T follicular helper cell (primary cell): ENCODE measurements at regions not wholly inside any gene's neighbourhood (a gene's known extent, or its start where the extent isn't known, plus 50 kb on each side); places are given as distances from the start of the nearest gene placed in this dataset.
"Not testable (repeated sequence)": the region's sequence is repeated elsewhere in the genome, so short reads cannot be mapped to it uniquely, and the experiment has no call there.

Experiments used
- DNase-seq: peaks from one replicate; pipeline ENCODE4 v3.0.0-alpha.2; 2020; ENCODE audit warnings: low read depth

DNA sequence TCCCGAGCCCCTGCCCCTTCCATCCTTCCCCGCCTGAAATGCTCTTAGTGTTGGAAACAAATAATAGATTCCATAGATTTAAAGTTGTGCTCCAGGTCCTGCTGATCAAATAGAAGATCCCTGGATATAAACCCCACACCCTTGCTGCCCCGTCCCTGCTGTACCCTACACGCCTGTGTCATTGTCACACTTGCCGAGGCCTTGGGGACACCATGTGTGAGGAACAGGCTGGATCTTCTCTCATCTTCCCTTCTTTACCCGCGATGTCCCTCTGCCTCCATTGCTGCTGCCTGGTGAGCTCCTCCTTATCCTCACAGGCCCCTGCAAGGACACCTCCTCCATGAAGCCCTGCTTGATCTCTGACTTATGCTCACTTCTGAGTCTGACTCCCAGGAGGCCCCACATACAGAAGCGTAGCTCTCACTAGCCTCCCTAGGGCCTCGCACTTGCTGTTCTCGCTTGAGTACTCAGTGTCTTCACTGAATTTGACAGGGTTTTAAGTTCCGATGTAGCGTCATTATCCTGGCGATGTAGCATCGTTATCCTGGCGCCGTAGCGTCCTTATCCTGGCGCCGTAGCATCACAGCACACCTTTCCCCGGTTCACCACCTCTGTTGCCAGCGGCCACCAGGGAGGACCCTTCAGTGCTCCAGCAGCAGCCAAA lies 221.9 kb downstream of the NDUFA10 start:
- no peak for DNase-seq

GRCh38 chr2:239802185-239802649 lies 222.9 kb downstream of the NDUFA10 start:
- no peak for DNase-seq

- DNase-seq: no peak
Measured at GRCh38 chr2:239801404-239802184, 223.5 kb downstream of the NDUFA10 start.

DNA sequence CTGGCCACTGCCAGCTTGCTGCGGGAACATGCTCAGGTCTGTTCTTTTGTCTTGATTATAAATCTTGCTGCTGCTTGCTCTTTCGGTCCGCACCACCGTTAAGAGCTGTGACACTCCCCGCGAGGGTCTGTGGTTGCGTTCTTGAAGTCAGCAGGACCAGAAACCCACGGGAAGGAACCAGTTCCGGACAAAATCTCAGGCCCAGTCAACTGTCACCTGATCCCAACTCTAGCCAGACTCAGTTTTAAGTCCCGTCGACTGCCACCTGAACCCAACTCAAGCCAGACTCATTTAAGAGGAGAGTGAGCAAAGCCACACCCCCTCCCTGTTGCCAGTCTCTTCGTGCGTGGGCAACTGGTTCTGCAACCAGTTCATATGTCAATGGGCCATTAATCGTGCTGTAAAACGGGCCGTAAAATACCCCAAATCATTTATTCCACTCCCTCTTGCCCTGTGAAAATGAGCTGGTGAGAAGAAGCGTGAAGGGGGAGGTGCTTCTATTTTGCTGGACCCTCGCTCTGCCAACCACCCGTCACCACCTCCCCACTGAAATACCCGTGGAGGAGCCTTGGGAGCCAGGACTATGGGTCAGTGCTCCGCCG lies 224.3 kb downstream of the NDUFA10 start:
- no peak for DNase-seq

GRCh38 chr2:239797316-239797715 lies 227.8 kb downstream of the NDUFA10 start:
- no peak for DNase-seq

- not testable (repeated sequence) for DNase-seq
Measured at GRCh38 chr2:239795761-239796160, 229.4 kb downstream of the NDUFA10 start.

DNA sequence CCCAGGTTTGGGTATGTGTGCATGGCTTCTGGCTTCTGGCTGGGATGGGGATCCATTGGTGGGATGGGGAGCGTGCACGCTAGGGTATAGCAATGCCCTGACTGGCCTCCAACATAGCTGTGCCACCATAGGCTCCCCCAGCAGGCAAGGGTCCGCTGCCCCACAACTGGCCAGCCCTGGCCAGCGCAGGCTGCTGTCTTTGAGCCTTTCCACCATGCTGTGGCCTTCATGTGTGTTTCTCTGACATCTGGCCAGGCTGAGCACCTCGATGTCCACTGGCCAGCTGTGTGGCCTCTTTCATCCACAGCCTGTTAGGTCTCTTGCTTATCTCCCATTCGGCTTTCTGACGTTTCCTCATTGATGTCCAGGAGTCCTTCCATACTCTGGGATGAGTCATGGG lies 231.3 kb downstream of the NDUFA10 start:
- no peak for DNase-seq

GRCh38 chr2:239793086-239793485 lies 232.1 kb downstream of the NDUFA10 start:
- no peak for DNase-seq

GRCh38 chr2:239792405-239793084 lies 232.6 kb downstream of the NDUFA10 start:
- no peak for DNase-seq

GRCh38 chr2:239791526-239792404 lies 233.4 kb downstream of the NDUFA10 start:
- no peak for DNase-seq

GRCh38 chr2:239790721-239791120 lies 234.4 kb downstream of the NDUFA10 start:
- DNase-seq: no peak

GRCh38 chr2:239790313-239790712 lies 234.8 kb downstream of the NDUFA10 start:
- no peak for DNase-seq

GRCh38 chr2:239789711-239790110 lies 235.4 kb downstream of the NDUFA10 start:
- DNase-seq: no peak

DNA sequence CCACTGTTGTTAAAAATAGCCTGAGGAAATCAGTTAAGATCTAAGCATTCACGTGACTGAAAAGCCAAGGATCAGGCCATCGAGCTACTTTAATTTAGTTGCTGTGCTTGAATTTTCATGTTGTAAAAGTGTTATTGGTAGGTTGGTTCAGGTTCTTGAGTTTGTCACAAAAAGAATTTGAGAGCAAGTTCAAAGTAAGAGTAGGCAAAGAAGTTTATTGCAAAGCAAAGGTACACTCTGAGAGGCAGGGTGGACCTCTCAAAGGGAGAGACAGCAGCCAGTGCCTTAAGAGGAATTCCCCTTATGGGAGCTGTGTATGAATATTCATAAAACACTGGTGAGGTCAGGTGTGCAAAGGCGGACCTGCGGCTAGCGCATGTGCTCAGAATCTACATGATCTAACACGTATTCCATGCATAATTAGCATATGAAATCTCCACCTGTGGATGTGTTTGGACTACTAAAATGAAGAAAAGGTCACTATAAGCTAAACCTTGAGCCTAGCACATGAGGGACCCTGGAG lies 236.5 kb downstream of the NDUFA10 start:
- DNase-seq: no peak

- no peak for DNase-seq
Measured at GRCh38 chr2:239787538-239788050, 237.5 kb downstream of the NDUFA10 start.

- no peak for DNase-seq
Measured at GRCh38 chr2:239786791-239787190, 238.4 kb downstream of the NDUFA10 start.

DNA sequence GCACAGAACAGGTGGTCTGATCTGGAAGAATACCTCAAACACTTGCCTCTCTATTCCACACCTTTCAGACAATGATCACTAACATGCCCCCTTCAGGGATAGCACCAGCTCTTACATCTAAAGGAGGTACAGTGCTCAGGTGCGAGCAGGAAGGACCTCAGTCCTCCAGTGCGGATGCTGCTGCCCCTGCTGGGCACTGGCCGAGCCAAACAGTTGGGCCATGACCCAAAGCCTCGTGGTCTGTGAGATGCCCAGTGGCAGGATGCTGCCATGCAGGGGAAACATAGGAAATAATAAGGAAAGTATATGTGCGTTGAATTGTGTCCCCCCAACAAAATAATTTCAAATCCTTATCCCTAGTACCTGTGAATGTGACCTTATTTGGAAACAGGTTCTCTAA lies 243.7 kb downstream of the NDUFA10 start:
- DNase-seq: no peak

DNA sequence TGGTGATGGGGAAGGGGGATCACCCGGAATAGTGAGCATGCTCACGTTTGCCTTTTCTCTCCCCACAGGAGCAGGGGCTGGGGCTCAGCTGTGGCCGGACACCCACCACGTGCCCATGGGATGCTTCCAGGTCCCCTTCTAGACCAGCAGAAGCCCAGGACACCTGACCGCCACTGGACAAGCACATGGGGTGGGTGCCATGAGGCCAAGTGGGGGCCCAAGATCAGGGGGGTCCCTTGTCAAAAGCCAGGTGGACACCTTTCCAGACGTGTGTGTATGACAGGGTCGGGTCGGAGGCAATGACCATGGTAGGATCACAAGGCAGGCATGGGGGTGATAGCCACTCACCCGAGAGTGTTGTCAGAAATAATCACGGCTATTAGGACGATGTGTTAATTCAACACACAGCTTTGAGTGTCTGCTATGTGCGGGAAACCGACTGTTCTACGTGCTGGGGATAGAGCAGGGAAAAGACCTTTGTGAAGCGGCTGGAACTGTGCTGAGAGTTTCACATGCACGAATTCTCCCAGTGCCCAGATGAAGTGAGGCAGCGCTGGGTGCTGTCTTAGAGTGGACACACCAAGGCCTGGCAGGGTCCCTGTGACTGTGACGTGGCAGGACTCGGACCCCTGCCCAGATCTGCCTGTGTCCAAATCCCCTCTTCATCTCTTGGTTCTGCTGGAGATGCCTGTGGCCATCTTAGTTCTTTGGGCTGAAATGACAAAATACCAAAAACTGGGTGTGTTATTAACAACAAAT lies 244.7 kb downstream of the NDUFA10 start:
- no peak for DNase-seq

DNA sequence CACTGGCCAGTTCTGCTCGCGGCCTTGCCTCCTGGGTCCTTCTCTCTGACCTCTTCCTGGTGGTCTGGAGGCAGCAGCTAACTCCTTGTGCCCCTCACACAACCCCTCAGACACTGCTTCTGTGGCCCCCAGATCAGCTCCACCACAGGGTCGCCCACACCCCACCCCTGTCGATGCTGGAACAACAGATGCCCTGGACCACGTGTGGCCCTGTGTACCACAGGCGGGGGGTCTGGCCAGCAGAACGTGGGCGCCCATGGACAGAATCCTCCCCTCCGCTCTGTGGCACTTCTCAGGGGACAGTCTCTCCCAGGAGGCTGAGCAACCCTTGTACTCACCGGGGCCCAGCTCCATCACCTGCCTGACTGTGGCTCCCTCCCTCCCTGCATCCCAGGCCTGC lies 245.6 kb downstream of the NDUFA10 start:
- no peak for DNase-seq

DNA sequence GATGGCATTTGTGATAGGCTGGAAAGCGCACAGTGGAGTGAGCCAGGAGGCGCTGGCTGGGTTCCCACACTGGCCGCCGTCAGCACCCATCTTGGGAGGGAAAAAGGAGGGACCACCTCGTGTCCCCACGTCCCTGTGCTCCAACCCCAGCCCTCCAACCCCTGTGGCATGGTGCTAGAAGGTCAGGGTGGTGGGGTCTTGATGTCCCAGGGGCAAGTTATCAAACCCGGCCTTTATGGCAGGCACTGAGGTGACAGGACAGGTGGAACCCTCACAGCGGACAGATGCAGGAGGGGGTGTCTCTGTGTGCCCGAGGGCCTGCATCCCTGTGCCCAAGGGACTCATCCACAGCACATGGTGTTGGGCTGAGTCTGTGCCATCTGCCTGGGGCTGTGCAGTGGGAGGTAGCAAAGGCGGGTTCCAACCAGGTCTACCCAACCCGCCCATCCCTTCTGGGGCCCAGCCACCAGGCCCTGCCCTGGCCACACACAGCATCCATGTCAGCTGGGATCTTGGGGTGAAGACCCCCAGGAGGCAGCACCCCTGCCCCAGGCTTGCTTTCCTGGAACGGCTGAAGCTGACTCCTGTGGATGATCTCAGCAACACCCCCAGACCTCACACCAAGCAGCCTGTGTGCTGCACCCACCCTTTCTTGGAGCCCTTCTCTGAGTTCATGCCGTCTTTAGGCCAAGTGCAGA lies 246.1 kb downstream of the NDUFA10 start:
- no peak for DNase-seq
